Nephron (organoid): ENCODE measurements at regions not wholly inside any gene's neighbourhood (a gene's known extent, or its start where the extent isn't known, plus 50 kb on each side); places are given as distances from the start of the nearest gene placed in this dataset.

Experiments used
- H3K27ac Mint-ChIP-seq, 3 experiments: 2 replicates each; pipeline ENCODE4 v1.8.0; 2020; ENCODE audit warnings: mixed read lengths in 3 of 3, mild to moderate bottlenecking in 2 of 3, moderate library complexity in 1 of 3
- H3K27me3 Mint-ChIP-seq: 2 replicates; pipeline ENCODE4 v1.8.0; 2021; ENCODE audit warnings: low read depth, mild to moderate bottlenecking, moderate library complexity, mixed read lengths
- H3K36me3 Mint-ChIP-seq: 2 replicates; pipeline ENCODE4 v1.8.0; 2020; ENCODE audit warnings: low read depth, mixed read lengths
- H3K4me1 Mint-ChIP-seq: 2 replicates; pipeline ENCODE4 v1.8.0; 2020; ENCODE audit warnings: mixed read lengths
- H3K4me3 Mint-ChIP-seq, 3 experiments: 2 replicates each; pipeline ENCODE4 v1.8.0; 2020; ENCODE audit warnings: mild to moderate bottlenecking in 3 of 3, mixed read lengths in 3 of 3, moderate library complexity in 2 of 3
- H3K9me3 Mint-ChIP-seq: 2 replicates; pipeline ENCODE4 v1.8.0; 2020; ENCODE audit warnings: mixed read lengths
- TF ChIP-seq, protein P1 (sequence below), 3 experiments: fragments of 200-600 bp; sonication (generic); IDR thresholded peaks; one replicate each; pipeline ENCODE4 v1.5.0; 2021; ENCODE audit warnings: antibody characterized with exemption in 3 of 3; ENCODE audit not compliant: unreplicated experiment in 3 of 3

DNA sequence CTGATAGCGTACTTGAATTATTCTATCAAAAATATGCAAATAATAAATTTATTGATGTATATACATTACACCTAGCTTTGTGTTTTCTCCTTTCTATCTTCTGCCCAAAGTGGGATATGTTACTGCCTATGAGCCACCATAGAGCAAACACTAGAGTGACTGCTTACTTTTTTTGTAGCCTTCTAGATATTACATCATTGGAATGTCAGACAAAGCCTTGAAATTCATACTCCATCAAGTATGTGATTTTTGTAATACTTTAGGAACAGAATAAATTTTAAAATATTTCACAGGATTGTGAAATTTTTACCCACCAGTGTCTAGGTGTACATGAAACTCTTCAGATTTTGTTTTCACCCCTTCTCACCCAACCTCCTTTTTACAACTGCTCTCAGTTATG is 787.6 kb downstream of the USP25 start:
- Mint-ChIP-seq H3K4me3 (no peak overlapping the region), H3K27ac (no peak overlapping the region), H3K27me3 (no peaks in the 10 kb centered on the region), H3K36me3 (peaks cover 38% of the 10 kb centered on the region), H3K4me1 (no peaks in the 10 kb centered on the region), H3K9me3 (peaks cover 13% of the 10 kb centered on the region)
- TF ChIP-seq, protein P1, sequence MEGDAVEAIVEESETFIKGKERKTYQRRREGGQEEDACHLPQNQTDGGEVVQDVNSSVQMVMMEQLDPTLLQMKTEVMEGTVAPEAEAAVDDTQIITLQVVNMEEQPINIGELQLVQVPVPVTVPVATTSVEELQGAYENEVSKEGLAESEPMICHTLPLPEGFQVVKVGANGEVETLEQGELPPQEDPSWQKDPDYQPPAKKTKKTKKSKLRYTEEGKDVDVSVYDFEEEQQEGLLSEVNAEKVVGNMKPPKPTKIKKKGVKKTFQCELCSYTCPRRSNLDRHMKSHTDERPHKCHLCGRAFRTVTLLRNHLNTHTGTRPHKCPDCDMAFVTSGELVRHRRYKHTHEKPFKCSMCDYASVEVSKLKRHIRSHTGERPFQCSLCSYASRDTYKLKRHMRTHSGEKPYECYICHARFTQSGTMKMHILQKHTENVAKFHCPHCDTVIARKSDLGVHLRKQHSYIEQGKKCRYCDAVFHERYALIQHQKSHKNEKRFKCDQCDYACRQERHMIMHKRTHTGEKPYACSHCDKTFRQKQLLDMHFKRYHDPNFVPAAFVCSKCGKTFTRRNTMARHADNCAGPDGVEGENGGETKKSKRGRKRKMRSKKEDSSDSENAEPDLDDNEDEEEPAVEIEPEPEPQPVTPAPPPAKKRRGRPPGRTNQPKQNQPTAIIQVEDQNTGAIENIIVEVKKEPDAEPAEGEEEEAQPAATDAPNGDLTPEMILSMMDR (IDR thresholded peaks at IDR 0.05; ENCODE audit: unreplicated experiment in 3 of 3) = no peak

DNA sequence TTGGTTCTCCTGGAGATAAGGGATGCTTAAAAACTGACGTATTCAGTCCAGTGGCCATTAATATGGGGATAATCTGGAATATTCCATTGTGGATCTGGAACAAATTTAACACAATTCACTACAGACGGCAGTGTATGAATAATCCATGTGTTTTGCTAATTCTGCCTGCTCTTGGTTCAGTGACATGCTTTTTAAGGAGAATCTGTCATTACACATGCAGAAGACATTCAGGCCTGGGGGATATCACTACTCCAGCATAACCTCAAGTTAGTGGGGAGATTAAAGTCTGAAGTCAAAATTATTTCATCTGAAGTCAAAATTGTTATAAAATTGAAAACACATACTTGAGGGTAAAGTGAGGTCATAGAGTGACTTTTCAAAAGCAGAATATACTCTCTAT is 789.3 kb downstream of the USP25 start:
- no peak overlapping the region for H3K27ac Mint-ChIP-seq
- H3K4me1 Mint-ChIP-seq = no peaks in the 10 kb centered on the region
- H3K4me3 Mint-ChIP-seq = no peak overlapping the region
- peaks cover 11% of the 10 kb centered on the region for H3K9me3 Mint-ChIP-seq
- TF ChIP-seq, protein P1 (IDR thresholded peaks at IDR 0.05; ENCODE audit: unreplicated experiment in 3 of 3) = no peak
- H3K27me3 Mint-ChIP-seq = no peaks in the 10 kb centered on the region
- peaks cover 42% of the 10 kb centered on the region for H3K36me3 Mint-ChIP-seq

DNA sequence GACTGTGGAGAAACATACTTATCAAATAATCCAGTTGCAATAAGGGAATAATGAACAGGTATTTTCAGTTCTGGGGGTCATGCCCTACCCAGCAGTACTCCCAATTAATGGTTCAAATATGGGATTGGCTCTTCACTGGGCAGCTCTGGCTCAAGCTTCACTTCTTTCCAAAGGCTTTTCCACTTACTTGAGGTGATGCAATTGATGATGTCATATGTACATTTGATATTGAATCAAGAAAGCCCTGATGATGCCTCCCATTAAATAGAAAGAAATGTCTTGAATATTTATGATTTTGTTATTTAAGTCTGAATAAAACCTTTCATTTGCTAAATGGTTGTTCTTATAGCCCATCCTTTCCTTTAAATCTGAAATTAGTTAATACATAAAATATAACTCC is 789.9 kb downstream of the USP25 start:
- peaks cover 5% of the 10 kb centered on the region for H3K9me3 Mint-ChIP-seq
- peaks cover 36% of the 10 kb centered on the region for H3K36me3 Mint-ChIP-seq
- H3K27ac Mint-ChIP-seq = no peak overlapping the region
- H3K4me1 Mint-ChIP-seq = no peaks in the 10 kb centered on the region
- TF ChIP-seq, protein P1 (IDR thresholded peaks at IDR 0.05; ENCODE audit: unreplicated experiment in 3 of 3) = no peak
- no peaks in the 10 kb centered on the region for H3K27me3 Mint-ChIP-seq
- H3K4me3 Mint-ChIP-seq = no peak overlapping the region

DNA sequence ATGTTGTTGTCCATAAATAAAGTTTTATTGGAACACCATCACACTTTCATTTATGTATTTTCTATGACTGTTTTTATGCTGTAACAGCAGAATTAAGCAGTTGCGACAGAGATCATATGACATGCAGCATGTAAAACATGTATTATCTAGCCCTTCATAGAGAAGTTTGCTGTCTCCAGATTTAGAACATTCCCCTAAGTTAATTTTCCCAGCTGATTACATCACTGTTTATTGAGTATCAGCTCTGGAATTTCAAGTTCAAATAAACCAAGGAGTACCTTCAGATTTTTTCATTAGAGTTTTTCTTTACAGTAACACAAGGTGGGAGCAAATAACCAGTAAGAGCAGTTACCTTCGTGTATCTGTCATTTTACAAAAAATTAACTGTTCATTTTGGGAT is 792.8 kb downstream of the USP25 start:
- Mint-ChIP-seq H3K4me1 (no peaks in the 10 kb centered on the region), H3K27me3 (no peaks in the 10 kb centered on the region), H3K36me3 (peaks cover 31% of the 10 kb centered on the region), H3K9me3 (no peaks in the 10 kb centered on the region), H3K4me3 (no peak overlapping the region), H3K27ac (no peak overlapping the region)
- TF ChIP-seq, protein P1 (IDR thresholded peaks at IDR 0.05; ENCODE audit: unreplicated experiment in 3 of 3) = no peak

DNA sequence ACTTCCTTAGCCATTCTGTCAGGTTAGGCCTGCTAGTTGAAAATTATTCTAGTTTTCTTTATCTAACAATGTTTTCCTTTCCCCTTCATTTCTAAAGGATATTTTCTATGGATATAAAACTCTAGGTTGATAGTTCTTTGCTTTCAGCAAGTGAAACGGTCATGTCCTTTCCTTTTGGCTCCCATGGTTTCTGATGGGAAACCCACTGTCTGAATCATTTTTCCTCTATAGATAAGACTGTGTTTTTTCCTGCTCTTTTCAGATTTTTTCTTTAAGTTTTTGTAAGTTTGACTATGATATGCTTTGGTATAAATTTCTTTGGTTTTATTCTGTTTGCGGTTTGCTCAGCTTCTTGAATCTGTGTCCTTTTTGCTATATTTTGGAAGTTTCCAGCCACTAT is 800.9 kb downstream of the USP25 start:
- Mint-ChIP-seq H3K36me3 (peaks cover 49% of the 10 kb centered on the region), H3K9me3 (peaks cover 25% of the 10 kb centered on the region), H3K27me3 (no peaks in the 10 kb centered on the region), H3K4me3 (no peak overlapping the region), H3K4me1 (peaks cover 32% of the 10 kb centered on the region), H3K27ac (no peak overlapping the region)
- TF ChIP-seq, protein P1 (IDR thresholded peaks at IDR 0.05; ENCODE audit: unreplicated experiment in 3 of 3) = no peak

DNA sequence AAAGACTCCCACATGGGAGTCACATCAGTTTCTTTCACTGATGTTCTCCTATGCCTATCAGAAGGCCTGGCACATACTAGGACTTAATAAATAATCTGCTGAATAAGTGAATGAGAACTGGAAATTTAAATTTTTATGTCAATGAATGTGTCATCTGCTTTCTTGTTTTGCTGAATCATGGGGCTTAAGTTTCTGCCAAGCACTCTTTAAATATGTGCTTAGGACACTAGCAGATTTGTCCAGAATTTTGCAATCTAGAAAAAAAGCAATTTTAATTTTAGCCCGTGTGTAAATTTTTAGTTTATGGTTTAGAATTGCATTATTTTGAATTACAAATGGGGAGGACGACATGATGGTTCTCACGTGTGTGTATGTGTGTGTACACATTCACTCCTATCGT is 803.1 kb downstream of the USP25 start:
- Mint-ChIP-seq H3K4me1 (peaks cover 45% of the 10 kb centered on the region), H3K36me3 (peaks cover 39% of the 10 kb centered on the region), H3K27ac (peak overlapping the region; percentile 60 to 100 (median 72)), H3K9me3 (peaks cover 25% of the 10 kb centered on the region), H3K27me3 (no peaks in the 10 kb centered on the region), H3K4me3 (peak overlapping the region in 1 of 3 experiments; percentile 35)
- TF ChIP-seq, protein P1 (IDR thresholded peaks at IDR 0.05; ENCODE audit: unreplicated experiment in 3 of 3) = no peak
